GM21390 (cell line): ENCODE measurements at regions not wholly inside any gene's neighbourhood (a gene's known extent, or its start where the extent isn't known, plus 50 kb on each side); places are given as distances from the start of the nearest gene placed in this dataset.
"Not testable (repeated sequence)": the region's sequence is repeated elsewhere in the genome, so short reads cannot be mapped to it uniquely, and the experiment has no call there.

Experiments used
- ATAC-seq: cut with Tn5 transposase; IDR thresholded peaks from one replicate; pipeline ENCODE4 v1.9.1; 2021; ENCODE audit not compliant: unreplicated experiment

DNA sequence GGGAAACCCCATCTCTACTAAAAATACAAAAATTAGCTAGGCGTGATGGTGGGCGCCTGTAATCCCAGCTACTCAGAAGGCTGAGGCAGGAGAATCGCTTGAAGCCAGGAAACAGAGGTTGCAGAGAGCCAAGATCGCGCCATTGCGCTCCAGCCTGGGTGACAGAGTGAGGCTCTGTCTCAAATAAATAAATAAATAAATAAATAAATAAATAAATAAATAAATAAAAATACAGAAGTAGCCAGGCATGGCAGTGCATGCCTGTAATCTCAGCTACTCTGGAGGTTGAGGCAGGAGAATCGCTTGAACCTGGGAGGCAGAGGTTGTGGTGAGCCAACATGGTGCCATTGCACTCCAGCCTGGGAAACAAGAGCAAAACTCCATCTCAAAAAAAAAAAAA, 1068.7 kb upstream of the CITED2 start:
- ATAC-seq: not testable (repeated sequence)

DNA sequence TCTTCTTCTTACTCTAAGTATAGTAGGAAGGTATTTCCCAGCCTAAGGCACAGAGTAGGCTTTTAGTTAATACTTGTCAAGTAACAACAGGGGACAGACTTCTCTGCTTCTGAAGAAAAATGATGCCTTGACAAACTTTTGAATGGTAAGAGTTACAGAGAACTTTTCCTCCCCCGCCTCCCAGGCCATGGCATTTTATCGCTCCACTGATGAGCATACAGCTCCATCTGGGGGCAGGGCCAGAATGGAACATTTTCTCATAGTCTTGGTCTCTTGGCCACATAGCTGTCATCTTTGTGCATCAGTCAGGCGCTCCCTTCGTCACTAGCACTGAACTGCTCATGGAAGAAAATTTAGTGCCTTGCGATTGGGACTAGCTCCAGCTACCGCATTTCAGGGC, 1066.8 kb upstream of the CITED2 start:
- ATAC-seq: no peak

DNA sequence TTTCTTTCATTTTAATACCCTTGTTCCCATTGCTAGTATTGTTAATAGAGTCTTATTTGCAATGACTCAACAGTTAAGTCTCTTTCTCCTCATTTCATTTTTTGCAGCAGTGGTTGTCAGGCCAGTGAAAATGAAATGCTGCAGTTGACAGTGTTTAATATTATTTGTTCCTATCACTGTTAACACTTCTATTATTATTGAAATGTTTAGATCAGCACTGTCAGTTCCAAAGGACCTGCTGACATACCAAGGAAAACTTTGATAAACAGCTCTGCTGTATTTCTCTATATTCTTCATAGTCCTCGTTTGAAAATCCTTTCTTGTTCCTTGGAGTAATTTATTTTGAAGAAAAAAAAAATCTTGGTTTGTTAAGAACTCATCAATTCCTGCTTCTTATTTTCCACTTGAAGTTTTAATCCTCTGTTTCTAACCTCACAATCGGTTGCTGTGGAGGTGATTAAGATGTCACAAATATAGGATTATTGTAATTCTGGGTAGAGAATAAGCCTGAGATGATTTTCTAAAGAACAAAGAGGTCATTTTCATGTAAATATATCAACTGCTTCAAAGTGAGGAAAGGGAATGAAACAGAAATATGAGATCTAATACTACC, 1065.9 kb upstream of the CITED2 start:
- ATAC-seq: no peak

DNA sequence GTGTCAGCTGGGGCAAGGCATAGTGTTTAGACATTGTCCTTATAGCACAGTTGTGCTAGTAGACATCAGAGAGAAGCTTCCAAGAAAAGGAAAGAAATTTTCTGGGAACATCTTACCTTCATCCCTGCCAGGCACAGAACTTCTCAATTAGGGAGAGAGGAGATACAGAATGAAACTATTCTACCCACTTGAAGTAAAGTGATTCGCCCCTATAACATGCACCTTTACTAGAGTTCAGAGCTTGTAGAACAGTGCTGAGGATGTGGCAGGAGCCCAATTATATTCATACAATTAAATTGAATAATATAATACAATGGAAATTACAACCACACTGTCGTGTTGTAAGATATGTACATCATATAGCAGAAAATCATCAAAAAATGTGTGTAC, 1063.9 kb upstream of the CITED2 start:
- no peak for ATAC-seq

DNA sequence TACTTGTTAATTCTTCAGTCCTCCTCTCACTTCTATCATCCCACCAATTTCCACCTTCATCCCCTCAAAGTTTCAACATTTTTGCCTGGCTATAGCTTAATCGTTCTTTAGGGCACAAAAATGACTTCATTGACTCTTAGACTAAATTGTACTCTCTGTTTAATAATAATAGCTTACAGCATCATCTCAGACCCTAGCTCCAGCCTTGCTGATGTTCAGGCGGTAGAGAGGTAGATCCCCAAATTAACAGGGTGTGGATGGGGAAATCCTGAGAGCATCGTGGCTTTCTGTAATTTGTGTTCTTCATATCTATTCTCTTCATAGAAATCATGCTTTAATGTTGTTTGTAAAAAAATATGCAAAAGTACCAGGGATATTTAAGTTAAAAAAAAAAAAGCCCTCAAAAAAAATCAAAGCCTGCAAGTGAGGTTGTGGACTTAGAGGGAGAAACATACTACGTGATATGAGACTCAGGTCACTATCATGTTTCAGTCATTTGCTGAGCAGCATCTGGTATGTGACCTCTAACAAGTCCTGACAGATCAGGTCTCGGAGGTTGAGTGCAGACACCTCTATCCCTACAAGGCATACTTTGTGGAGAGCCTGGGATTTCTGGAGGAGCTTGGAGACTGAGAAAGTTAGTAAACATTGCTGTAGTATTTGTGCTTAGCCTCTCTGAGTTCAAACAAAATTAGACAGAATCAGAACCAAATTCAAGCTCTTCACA, 1063.3 kb upstream of the CITED2 start:
- no peak for ATAC-seq

DNA sequence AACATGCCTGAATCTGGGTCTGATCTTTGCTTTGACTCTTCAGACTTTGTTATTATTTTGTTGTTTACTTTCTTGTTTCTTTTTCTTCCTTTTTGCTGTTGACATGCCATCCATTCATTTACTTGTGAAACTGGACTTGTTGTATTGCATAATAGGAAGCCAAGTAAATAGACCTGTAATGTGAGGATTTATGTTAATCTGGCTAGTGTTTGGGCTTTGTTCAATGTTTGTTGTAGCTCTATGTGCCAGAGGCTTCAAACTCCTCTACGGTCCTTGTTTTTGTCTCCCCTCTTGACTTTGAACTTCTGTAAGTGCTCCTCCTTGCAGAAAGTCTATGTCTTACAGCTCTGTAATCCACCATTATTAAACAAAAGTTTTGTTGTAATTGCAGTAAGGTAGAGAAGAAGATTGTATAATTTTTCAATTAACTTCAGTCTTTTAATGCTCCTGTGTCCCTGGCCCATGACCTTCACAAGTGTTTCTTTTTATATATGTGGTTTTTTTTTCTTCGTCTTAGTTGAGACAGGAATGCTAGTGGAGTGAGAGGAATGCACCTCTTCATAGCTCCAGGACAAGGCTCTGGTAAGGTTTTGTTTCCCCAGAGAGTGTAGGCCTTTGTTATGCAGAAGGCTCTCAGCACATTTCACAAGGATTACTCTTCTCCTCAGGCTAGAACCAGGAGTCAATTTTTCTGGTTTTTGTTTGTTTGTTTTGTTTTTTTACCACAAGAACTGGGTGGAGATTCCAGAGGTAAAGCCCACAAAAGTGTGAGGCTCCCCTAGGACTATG, 1061.8 kb upstream of the CITED2 start:
- ATAC-seq: no peak

DNA sequence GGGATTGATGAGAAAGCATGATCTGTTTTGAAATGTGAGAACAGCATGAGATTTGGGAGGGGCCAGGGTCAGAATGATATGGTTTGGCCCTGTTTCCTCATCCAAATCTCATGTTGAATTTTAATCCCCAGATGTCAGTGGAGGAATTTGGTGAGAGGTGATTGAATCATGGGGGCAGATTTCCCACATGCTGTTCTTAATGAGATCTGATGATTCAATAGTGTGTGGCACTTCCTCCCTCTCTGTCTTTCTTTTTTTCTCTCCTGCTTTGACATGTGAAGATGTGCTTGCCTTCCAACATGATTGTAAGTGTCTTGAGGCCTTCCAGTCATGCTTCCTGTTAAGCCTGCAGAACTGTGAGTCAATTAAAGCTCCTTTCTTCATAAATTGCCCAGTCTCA, 1060.3 kb upstream of the CITED2 start:
- no peak for ATAC-seq

DNA sequence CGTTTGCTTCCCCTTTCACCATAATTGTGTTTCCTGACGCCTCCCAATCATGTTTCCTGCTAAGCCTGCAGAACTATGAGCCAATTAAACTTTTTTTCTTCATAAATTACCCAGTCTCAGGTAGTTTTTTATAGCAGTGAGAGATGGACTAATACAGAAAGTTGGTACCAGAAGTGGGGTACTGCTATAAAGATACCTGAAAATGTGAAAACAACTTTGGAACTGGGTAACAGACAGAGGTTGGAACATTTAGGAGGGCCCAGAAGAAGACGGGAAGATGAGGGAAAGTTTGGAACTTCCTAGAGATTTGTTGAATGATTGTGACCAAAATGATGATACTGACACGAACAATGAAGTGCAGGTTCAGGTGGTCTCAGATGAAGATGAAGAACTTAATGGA, 1058.6 kb upstream of the CITED2 start:
- no peak for ATAC-seq

DNA sequence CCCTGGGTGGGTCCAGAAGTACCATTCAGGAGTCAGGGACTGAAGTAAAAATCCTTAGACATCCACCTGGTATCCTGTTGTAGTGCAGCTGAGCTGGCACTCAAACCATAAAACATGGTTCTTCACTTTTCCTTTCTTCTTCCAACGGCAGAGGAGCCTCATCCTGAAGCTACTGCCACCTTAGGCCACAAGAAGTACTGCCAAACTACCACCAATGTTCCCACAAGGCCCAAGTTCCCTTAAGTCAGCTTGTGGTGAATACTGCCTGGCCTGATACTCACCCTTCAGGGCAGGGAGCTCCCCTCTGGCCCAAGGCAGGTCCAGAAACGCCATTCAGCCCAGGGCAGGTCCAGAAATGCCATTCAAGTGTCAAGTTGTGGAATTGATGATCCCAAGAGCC, 1053.4 kb upstream of the CITED2 start:
- ATAC-seq: no peak

DNA sequence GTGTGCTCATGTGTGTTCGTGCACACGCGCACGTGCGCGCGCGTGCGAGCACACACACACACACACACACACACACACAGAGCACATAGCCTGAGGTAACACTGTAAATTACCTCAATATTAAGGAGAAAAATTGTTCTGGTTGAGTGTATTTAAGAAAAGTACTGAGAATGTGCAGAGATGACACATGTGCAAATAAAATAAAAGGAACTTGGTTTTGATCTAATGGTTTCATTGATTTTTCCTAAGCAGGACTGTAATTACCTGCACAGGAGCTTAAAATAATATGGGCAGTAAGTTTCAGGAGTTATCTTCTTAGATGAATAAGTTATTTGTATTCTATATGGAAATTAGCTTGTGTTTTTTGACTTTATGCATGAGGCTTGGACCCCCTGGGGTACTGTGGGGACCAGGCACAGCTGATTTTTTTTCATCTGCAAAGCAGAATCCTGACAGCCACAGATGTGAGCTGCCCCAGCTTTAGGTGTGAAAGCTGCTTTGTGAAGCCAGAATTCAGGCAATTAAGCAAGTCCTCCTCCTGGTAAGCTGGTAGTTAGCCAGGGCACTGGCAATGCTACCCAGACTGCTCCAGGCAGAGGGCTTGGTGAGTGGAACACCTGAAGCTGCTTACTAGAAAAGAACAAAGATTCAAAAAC, 1040.6 kb upstream of the CITED2 start:
- no peak for ATAC-seq

DNA sequence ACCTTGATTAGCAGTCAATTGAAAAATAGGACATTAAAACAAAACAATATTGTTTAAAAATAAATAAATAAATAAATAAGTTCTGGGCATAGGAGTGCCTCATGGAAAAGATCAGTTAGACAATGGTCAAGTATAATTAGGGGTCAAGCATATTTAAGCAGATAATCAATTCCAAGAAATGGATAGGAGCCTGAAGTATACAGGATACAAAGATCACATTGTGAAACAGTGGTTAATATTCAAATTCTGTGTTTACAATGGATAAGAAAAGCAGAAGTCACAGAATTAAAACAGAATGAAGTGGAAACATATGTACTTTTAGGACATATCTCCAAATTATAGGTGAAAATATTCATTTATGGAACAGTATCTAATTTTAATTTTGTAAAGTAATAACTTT, 1028.6 kb upstream of the CITED2 start:
- ATAC-seq: no peak

DNA sequence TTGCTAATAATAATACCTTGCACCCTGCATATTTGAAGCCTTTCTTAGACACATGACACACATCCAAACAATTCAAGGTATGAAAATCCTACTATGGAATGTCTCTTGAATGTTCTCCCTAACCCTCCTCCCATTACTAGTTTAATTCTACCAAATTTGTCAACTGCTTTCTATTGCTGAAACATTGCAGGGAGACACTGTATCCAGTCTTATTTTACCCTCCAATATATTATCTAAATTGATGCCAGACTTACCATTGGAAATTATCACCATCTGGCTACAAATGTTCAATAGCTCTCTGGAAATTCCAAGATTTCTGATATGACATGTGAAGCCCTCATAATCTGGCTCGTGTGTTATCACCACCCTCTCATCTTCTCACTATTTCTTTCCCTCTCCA, 1027.3 kb upstream of the CITED2 start:
- ATAC-seq: no peak

DNA sequence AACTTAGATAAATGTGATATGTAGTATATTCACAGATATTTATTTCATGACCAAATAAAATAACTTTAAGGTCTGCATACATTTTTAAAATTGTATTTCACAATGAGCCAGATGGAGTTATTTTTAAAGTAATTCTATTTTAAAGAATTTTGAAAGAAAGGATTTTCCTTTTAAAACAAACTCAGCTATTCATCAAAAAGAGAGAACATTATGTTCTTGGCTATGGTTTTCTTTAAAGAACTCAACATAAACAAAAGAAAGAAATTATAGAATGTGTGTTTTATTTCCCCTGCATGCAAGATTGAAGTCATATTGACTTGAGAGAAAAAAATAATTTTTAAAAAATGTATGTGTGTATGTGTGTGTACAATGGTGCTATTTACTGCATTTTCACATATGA, 1023.6 kb upstream of the CITED2 start:
- no peak for ATAC-seq

DNA sequence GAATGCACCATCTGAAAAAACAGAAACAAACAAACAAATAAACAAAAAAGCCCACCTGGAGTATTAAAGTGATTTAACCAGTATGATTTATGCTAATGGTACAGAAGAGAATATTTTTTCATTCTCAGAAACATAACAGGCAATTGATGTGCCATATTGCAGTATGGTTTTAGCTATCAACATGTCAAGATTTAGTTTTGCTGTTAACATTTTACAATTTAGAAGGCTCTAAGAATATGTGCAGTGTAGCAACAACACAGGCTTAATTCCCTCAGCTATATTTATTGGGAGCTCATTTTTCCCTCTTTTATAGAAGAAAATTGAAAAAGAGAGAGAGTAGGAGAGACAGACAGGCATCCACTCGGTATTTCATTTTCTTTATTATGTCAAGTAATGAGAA, 1022.7 kb upstream of the CITED2 start:
- no peak for ATAC-seq

DNA sequence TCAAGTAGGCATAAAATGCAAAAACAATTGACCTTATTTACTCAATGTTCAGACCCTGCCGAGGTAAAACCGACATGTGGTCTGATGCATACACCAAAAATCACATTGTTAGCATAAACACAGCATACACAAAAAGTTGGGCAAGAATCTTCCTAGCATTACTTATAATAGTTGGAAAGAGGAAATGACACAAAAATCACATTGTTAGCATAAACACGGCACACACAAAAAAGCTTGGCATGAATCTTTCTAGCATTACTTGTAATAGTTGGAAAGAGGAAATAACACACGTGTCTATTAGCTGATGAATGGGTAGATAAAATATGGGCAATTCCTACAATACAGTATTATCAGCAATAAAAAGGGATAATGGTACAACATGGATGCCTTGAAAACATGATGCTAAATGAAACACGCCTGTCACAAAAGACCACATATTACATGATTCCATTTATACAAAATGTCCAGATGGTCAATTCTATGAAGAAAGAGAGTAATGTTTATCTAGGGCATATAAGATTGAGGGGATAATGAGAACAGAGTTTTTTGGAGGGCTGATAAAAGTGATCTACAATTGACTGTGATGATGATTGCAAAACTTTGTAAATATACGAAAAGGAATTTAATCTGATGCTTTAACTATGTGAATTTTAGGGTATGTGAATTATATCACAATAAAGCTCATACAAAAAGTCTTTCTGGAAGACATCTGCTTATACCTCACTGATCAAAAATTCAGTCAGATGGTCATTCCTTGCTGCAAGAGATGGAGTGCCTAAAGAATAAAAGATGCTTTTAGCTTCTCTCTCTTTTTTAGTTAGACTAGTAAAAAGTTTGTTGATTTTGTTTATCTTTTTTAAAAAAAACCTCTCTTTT, 1019.5 kb upstream of the CITED2 start:
- no peak for ATAC-seq

DNA sequence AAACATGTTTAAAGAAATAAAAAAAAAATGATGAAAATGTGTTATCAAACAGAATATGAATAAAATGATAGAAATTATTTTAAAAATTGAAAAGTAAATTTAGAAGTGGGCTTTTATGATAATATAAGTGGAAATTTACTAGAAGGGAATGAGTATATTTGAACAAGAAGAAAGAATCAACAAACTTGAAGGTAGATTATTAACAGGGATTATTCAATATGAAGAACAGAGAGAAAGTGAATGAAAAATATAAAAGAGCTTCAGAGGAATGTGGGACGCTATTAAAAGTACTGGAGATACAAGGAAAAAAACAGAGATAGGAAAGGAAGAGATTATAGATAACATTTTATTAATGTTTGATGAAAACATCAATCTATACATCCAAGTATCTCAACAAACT, 1014.4 kb upstream of the CITED2 start:
- no peak for ATAC-seq

DNA sequence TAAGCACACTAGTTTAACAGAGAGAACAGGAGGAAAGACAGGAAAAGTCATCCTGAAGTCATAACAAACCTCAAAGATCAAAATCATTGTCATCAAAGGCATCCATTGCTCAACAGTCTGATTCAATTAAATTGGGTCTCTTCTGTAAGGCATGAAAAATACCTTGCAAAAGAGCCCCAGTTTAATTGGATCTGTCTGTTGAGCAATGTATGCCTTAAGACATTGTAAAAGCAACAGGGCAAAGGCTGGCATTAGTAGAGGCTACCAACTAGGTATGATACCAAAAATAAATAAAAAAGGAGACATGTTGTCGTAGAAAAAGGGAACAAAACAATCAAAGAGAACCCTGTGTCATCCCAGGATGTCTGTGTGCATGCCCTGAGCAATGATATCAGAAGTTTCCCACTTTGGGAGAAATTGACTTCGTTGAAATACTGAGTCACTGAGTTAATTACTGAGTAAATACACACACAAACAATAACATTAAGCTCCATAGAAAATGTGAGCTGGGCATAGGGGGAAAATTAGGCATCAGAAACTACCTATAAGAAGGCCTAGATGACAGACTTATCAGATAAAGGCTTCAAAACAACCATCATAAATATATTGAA, 1013.8 kb upstream of the CITED2 start:
- ATAC-seq: no peak

DNA sequence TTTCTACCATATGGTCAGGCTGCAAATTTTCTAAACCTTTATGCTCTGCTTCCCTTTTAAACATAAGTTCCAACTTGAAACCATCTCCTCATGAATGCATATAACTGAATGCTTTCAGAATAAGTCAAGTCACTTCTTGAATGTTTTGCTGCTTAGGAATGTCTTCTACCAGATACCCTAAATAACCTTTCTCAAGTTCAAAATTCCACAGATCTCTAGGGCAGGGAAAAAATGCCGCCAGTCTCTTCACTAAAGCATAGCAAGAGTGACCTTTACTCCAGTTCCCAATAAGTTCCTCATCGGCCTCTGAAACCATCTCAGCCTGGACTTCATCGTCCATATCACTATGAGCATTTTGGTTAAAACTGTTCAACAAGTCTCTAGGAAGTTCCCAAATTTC, 1011.2 kb upstream of the CITED2 start:
- ATAC-seq: no peak

DNA sequence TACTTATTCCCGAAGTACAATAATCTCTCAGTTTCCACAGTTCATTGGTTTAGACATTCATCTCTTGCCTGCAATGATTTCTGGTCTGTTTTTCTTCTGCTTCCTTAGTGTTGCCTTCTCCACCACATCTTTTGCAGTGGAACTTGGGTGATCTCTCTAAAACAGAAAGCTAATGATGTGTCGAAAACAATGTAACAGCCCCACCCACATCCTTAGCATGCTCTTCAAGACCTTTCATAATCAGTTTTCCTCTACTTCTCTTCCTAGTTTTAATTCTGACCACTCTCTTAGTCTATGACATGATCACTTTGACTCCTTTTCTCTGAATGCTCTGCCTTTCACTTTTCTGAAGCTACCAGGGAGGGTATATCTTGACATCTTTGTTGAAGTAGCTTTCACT, 1007.9 kb upstream of the CITED2 start:
- ATAC-seq: no peak

DNA sequence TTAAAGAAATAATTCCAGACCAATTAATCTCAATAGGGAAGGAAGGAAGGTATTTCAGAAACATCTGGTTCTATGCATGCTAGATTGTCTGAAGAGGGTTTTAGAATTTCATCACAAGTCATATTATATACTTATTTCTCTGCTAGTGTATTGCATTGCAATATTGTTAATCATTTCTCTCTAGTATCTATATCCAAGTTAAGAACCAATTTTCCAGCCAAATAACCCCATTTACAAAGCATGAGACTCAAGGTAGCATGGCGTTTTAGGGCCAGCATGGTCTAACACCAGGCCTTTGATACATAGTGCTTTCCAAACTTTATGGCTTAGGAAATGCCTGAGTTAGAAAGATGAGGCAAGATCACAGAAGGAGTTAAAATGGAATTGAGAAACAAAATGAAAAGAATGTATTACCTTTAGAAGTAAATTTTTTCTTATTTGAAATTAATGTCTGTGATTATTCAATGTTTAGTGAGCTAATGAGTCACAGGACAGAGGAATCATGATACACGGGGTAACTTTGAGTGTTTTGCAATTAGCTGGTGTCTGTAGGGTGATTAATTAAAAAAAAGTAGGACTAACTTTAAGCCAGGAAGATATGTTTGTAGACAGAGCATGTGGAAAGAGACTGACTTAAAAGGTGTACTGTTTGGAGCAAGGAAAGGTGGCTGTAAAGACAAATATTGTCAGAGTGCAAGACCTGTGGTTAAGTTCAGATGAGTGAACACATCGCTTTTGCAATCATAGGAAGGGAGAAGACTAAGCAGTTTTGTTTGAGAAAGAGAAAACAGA, 1006.2 kb upstream of the CITED2 start:
- no peak for ATAC-seq
